Smooth muscle cell (in vitro differentiated cells): ENCODE measurements at regions not wholly inside any gene's neighbourhood (a gene's known extent, or its start where the extent isn't known, plus 50 kb on each side); places are given as distances from the start of the nearest gene placed in this dataset.
A peak's percentile ranks its signal among the peaks of the same experiment; 100 is the strongest.
"Not testable (repeated sequence)": the region's sequence is repeated elsewhere in the genome, so short reads cannot be mapped to it uniquely, and the experiment has no call there.

ENCODE experiments used
- DNase-seq: peaks from one replicate; lab custom pipeline; 2025; ENCODE audit not compliant: unreplicated experiment; lab: John Stamatoyannopoulos, UW
- H2AFZ ChIP-seq: fragments of 200-600 bp; sonication (generic); 2 replicates; pipeline ENCODE4 v1.6.0; 2016; ENCODE audit warnings: antibody characterized with exemption, low read depth, mild to moderate bottlenecking
- H3F3A ChIP-seq: fragments of 200-600 bp; sonication (generic); 2 replicates; pipeline ENCODE4 v1.6.0; 2017; ENCODE audit warnings: antibody characterized with exemption, low read depth
- H3K27ac ChIP-seq: fragments of 200-600 bp; sonication (generic); 2 replicates; pipeline ENCODE4 v1.5.1; 2016; ENCODE audit warnings: low read depth, mild to moderate bottlenecking
- H3K27me3 ChIP-seq: fragments of 200-600 bp; sonication (generic); 2 replicates; pipeline ENCODE4 v1.6.1; 2016; ENCODE audit warnings: low read depth, mild to moderate bottlenecking
- H3K36me3 ChIP-seq: fragments of 200-600 bp; sonication (generic); 2 replicates; pipeline ENCODE4 v1.5.1; 2016; ENCODE audit warnings: low read depth
- H3K4me1 ChIP-seq: fragments of 200-600 bp; sonication (generic); 2 replicates; pipeline ENCODE4 v1.5.1; 2016; ENCODE audit warnings: low read depth
- H3K4me2 ChIP-seq: fragments of 200-600 bp; sonication (generic); 2 replicates; pipeline ENCODE4 v1.6.0; 2016; ENCODE audit warnings: mild to moderate bottlenecking
- H3K4me3 ChIP-seq: fragments of 200-600 bp; sonication (generic); 2 replicates; pipeline ENCODE4 v1.5.1; 2016; ENCODE audit warnings: mild to moderate bottlenecking
- H3K79me2 ChIP-seq: fragments of 200-600 bp; sonication (generic); 2 replicates; pipeline ENCODE4 v1.6.0; 2016; ENCODE audit warnings: low read depth, mild to moderate bottlenecking
- H3K9ac ChIP-seq: fragments of 200-600 bp; sonication (generic); 2 replicates; pipeline ENCODE4 v1.6.0; 2016; ENCODE audit warnings: low read depth
- H3K9me3 ChIP-seq: fragments of 200-600 bp; sonication (generic); replicated peaks from 2 replicates; pipeline ENCODE4 v1.5.1; 2016; ENCODE audit warnings: low read depth
- H4K20me1 ChIP-seq: fragments of 200-600 bp; sonication (generic); 2 replicates; pipeline ENCODE4 v1.6.0; 2016; ENCODE audit warnings: low read depth
- WGBS: methylation state at CpG from one replicate; pipeline ENCODE4 v1.1.7; 2016; ENCODE audit warnings: low lambda C conversion rate; 5-methylcytosine and 5-hydroxymethylcytosine counted together
- TF ChIP-seq, protein P1 (sequence below): fragments of 200-600 bp; sonication (generic); IDR thresholded peaks from 2 replicates; pipeline ENCODE4 v1.5.1; 2017; ENCODE audit warnings: borderline replicate concordance, mild to moderate bottlenecking, antibody characterized with exemption; ENCODE audit not compliant: insufficient read depth, poor library complexity, severe bottlenecking

- no peaks in the 10 kb centered on the region for H3K79me2 ChIP-seq
- TF ChIP-seq, protein P1, sequence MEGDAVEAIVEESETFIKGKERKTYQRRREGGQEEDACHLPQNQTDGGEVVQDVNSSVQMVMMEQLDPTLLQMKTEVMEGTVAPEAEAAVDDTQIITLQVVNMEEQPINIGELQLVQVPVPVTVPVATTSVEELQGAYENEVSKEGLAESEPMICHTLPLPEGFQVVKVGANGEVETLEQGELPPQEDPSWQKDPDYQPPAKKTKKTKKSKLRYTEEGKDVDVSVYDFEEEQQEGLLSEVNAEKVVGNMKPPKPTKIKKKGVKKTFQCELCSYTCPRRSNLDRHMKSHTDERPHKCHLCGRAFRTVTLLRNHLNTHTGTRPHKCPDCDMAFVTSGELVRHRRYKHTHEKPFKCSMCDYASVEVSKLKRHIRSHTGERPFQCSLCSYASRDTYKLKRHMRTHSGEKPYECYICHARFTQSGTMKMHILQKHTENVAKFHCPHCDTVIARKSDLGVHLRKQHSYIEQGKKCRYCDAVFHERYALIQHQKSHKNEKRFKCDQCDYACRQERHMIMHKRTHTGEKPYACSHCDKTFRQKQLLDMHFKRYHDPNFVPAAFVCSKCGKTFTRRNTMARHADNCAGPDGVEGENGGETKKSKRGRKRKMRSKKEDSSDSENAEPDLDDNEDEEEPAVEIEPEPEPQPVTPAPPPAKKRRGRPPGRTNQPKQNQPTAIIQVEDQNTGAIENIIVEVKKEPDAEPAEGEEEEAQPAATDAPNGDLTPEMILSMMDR = no peak
- peak overlapping the region; percentile 55 for H3K9ac ChIP-seq
- no peaks in the 10 kb centered on the region for H3K36me3 ChIP-seq
- H3K4me1 ChIP-seq = no peaks in the 10 kb centered on the region
- no peak overlapping the region for H2AFZ ChIP-seq
- no peak overlapping the region for H3K4me3 ChIP-seq
- H3K9me3 ChIP-seq = no peaks in the 10 kb centered on the region
- peak overlapping the region; percentile 80 for H3K27ac ChIP-seq
- no peaks in the 10 kb centered on the region for H4K20me1 ChIP-seq
- H3K4me2 ChIP-seq = peak overlapping the region; percentile 3
- H3K27me3 ChIP-seq = no peaks in the 10 kb centered on the region
- no peak for DNase-seq
- WGBS = 80% methylated on average over 8 of the region's 8 CpGs
- H3F3A ChIP-seq = no peaks in the 10 kb centered on the region
Measured at GRCh38 chr12:31220633-31221550, 105.1 kb downstream of the SINHCAF start.

- no peak overlapping the region for H2AFZ ChIP-seq
- H3K9ac ChIP-seq = peak overlapping the region; percentile 55
- H3K4me2 ChIP-seq = no peak overlapping the region
- no peaks in the 10 kb centered on the region for H3F3A ChIP-seq
- no peaks in the 10 kb centered on the region for H3K4me1 ChIP-seq
- 84% methylated on average over 10 of the region's 10 CpGs for WGBS
- peak overlapping the region; percentile 80 for H3K27ac ChIP-seq
- DNase-seq = no peak
- no peaks in the 10 kb centered on the region for H3K9me3 ChIP-seq
- H3K4me3 ChIP-seq = no peak overlapping the region
- H3K79me2 ChIP-seq = no peaks in the 10 kb centered on the region
- H4K20me1 ChIP-seq = no peaks in the 10 kb centered on the region
- TF ChIP-seq, protein P1 = no peak
- H3K36me3 ChIP-seq = no peaks in the 10 kb centered on the region
- H3K27me3 ChIP-seq = no peaks in the 10 kb centered on the region
Measured at GRCh38 chr12:31221551-31221945, 104.4 kb downstream of the SINHCAF start.

GRCh38 chr12:31222620-31223222 lies 103.2 kb downstream of the SINHCAF start:
- no peaks in the 10 kb centered on the region for H3K27me3 ChIP-seq
- H3K79me2 ChIP-seq = no peaks in the 10 kb centered on the region
- H3K9ac ChIP-seq = no peak overlapping the region
- H4K20me1 ChIP-seq = no peaks in the 10 kb centered on the region
- no peaks in the 10 kb centered on the region for H3K36me3 ChIP-seq
- no peak for DNase-seq
- no peak overlapping the region for H3K4me3 ChIP-seq
- H3F3A ChIP-seq = no peaks in the 10 kb centered on the region
- WGBS = 88% methylated on average over 8 of the region's 8 CpGs
- H3K9me3 ChIP-seq = no peaks in the 10 kb centered on the region
- no peak overlapping the region for H3K27ac ChIP-seq
- TF ChIP-seq, protein P1 = no peak
- no peaks in the 10 kb centered on the region for H3K4me1 ChIP-seq
- H2AFZ ChIP-seq = no peak overlapping the region
- H3K4me2 ChIP-seq = no peak overlapping the region

- not testable (repeated sequence) for H3F3A ChIP-seq, H3K9me3 ChIP-seq, DNase-seq, H4K20me1 ChIP-seq, H3K79me2 ChIP-seq, H3K9ac ChIP-seq, H2AFZ ChIP-seq, H3K4me1 ChIP-seq, H3K27me3 ChIP-seq, H3K4me2 ChIP-seq, H3K36me3 ChIP-seq, H3K4me3 ChIP-seq, H3K27ac ChIP-seq
- WGBS = 87% methylated on average over 1 of the region's 1 CpG
Measured at GRCh38 chr12:31223640-31224039, 102.3 kb downstream of the SINHCAF start.
